Right ventricle myocardium superior (tissue), 1 donor: ENCODE measurements at regions not wholly inside any gene's neighbourhood (a gene's known extent, or its start where the extent isn't known, plus 50 kb on each side); places are given as distances from the start of the nearest gene placed in this dataset.

Experiments used
- ATAC-seq: fragments of 200-7000 bp; cut with Tn5 transposase; one replicate; pipeline ENCODE4 v1.9.1; 2020; ENCODE audit warnings: mild to moderate bottlenecking; ENCODE audit not compliant: poor library complexity
- DNase-seq: peaks from one replicate; pipeline ENCODE4 v3.0.0-alpha.2; 2020
- intact Hi-C: fragments of 100-400 bp; cut with DNase I; formaldehyde crosslinking; loops from one replicate; pipeline ENCODE4 v1.11.2; 2022
- donor health status: DM: no; HTN: yes; CAD: no; lungs with severe emphysema.

- ATAC-seq (no peak), DNase-seq (no peak)
- intact Hi-C loops, result no loop called here
Measured at GRCh38 chr1:157189096-157189495, 50.9 kb upstream of the ETV3 start.
